Activated gamma-delta T cell treated with Interleukin-2 at 50 U/mL for 16 hours (primary cell): ENCODE measurements at regions not wholly inside any gene's neighbourhood (a gene's known extent, or its start where the extent isn't known, plus 50 kb on each side); places are given as distances from the start of the nearest gene placed in this dataset.

Source experiments
- DNase-seq: peaks from one replicate; pipeline ENCODE4 v3.0.0-alpha.2; 2020

DNA sequence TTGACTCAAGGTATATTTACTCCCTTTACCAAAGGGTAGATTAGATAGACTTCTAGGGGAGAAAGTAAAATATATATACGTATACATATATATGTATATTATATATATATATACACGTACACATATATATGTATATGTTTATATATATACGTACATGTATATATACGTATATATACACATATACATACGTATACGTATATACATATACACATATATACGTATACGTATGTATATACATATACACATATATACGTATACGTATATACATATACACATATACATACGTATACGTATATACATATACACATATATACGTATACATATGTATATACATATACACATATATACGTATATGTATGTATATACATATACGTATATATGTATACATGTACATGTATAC, 430.5 kb upstream of the ANO3 start:
- no peak for DNase-seq

GRCh38 chr11:25902476-25902875, 429.5 kb upstream of the ANO3 start:
- no peak for DNase-seq

DNA sequence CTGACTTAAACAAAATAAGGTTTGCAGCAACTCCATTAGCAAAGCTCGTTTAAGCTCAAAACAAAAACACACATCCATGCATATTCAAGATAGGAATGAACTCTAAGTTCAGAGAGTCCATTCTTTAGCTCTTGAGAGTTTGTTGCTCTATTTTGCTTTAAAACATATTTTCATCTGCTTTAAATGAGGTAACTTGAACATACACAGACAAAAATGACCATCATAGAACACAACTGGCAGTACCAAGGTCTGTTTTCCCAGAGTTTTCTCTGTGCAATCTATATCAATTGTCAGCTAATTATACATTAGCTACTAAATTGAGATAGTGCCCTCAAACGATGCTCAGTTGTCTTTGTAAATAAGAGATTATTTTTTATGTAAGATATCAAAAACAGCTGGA, 423.2 kb upstream of the ANO3 start:
- DNase-seq = no peak

DNA sequence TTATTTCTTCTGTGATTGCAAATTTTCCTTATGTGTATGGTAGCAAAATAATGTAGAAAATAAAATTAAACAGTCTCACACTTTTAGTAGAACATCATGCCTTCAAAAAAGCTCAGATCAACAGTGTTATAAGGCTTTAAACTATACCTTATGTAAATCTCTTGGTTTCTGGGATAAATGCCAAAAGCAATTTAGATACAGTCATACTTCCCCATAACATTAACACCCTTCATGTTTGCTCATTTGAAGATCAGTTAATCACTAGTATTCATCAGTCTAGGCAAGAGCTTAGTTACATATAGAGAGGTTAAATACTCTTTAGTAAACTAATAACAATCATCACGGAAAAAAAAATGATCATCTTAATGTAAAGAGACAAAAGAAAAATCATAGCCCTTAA, 421.8 kb upstream of the ANO3 start:
- DNase-seq = no peak

DNA sequence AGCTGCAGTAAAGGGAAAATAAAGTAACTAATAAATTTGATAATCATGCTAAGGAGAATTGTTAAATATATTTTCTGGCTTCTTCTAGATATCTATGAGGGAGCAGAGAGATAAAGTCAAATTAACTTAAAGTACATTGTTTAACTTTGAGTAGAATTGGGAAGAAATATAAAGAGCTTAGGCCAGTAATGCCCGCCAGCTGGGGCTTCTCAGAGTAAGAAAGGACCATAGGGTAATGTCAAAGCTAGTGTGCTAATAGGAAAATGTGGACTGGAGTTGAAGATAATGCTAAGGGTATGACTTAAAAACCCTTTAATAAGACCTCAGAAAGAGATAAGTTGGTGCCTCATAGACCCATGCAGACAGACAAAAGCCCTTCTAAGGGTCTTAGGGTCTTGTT, 411.6 kb upstream of the ANO3 start:
- DNase-seq = no peak

- DNase-seq = no peak
Observed at GRCh38 chr11:25924586-25924985, 407.3 kb upstream of the ANO3 start.

DNA sequence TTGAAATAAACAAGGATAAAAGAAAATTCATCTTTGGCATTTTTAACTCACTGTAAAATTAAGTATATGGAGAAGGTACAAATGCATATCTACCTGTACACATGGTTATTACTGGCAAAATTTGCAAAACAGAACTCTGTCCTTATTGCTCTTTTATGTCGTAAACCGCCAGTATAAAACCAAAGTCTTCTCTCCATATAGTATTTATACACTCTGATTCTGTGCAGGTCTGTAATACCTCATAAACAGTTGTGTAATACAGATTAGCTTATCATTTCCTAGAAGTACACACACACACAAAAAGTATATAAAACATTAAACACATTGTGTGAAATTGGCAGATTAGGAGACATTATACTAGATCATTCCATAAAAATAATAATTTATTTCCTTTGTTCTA, 406.6 kb upstream of the ANO3 start:
- no peak for DNase-seq

DNA sequence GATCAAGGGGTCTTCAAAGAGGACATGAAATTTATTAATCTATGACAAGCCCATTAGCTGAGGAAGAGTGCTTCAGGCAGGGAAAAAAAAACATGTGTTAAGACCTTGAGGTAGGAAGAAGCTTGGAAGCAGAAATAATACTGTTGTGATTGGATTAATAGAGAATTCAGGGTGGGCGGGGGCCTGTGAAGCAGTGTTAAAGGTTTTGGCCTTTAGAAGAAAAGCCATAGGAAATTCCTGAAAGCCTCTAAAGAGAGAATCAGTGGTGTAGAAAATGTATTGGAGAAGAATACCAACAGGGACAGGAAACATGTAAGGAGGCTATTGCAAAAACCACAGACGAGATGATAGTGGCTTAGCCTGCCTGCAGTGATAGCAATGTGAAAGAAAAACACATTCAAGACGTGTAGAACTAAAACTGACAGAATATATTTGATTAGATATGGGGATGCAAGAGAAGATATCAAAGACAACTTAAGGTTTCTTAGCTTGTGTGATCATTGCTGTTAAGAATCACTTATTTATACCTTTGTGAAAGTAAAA, 404.4 kb upstream of the ANO3 start:
- DNase-seq = no peak

DNA sequence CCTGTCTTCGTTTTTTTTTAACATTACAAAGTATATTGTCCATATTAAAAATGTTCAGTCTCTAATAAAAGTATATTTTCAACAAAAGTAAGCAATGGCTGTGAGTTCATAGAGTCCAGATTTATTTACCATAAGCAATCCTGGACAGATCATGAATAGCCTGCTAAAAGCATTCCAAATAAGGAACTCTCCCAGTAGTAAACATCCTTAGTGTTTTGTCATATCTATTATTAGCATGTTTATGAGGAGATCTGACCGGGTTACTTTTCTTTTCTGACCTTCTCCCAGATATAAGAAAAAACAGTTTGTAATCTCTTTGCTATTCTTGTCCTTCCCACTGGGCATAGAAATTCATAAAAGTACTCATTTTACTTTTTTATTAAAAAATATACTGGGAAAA, 403.9 kb upstream of the ANO3 start:
- DNase-seq = no peak

GRCh38 chr11:25938952-25939351, 393.0 kb upstream of the ANO3 start:
- no peak for DNase-seq

- DNase-seq = no peak
Observed at GRCh38 chr11:25939691-25940090, 392.2 kb upstream of the ANO3 start.

DNA sequence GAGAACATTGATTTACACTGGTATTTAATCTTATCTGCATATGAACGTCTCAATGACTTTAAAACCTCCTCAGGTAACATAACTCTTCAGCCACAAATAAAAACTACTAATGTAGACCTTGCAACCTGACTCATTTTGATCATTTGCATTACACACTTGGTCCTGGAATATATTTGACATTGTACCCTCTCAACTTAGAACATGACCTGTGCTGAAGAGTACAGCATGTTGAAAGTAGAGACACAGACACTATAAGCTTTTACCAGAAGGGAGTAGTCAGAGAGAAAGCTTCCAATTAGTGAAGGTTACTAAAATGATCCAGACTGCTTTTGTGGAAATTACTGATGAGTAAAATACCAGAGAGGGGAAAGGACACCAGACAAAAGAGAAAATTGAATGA, 390.6 kb upstream of the ANO3 start:
- no peak for DNase-seq

DNA sequence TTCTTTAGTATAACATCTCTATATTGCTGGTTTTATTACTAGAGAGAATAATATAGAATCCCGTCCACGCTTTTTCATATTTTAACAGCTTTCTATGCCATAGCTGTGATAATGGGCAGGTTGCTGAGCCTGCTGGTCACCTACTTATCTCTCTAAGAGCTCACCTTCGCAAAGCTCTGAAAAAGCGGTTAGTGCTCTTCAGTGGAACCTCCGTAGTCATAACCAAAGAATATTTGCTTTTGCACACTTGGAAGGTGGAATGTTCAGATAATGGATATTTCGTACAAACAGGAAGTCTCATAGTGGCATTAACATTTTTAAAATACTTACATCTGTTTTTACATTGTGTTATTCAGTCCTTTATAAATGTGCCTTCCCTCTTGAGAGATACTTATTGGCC, 388.9 kb upstream of the ANO3 start:
- DNase-seq = no peak

DNA sequence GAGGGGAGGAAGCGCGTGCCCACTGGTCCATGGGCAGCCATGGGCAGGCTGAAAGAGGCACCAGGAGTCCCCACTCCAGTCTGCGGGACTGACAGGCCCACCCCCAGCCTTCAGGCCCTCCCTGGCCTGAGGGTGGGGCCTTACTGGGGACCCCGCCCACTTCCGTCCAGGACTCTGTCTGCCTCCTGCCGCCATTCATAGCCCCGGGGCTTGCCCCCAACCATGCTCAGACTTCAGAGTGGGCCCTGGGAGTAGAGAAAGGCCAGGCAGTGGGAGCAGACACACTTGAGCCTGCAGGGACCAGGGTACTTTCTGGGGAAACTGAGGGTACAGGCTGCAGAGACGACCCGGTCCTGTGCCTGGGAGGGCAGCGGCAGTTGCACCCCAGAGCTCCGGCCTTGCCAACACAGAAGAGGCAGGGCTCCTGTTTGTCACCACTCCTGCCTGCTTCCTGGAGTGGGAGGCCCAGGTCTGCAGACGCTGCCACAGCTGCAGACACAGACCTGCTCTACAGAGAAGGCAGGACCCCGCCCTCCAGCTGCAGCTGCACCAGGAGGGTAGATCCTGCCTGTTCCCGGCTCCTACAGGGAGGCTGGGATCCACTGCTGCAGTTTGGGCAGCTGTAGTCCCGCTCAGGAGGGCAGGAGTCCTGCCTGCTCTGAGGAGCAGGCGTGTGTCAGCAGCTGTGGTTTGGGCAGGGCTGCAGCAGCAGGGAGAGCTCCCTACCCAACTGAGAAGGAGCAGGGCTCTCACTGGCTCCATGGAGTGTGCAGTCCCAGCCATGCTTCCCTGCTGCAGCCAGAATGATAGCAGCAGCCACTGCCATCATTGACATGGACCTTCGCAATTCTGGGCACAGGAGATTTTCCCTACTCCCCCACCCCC, 387.9 kb upstream of the ANO3 start:
- DNase-seq = no peak

GRCh38 chr11:25949918-25950317, 382.0 kb upstream of the ANO3 start:
- no peak for DNase-seq

DNA sequence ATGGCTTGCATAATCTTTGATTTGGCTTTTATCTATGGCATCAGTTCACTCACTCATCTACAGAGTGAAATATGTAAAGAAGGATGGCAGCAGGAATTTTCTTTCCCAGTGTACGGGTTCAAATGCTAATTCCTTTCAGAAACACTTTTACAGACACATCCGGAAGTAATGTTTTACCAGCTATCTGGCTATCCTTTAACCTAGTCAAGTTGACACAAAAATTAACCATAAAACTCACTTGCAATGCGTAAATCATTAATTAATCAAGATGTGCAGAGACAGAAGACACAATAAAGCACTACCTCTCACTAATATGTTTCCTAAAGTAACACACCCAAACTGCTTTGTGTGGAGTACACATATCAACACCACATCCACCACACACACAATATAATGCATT, 378.9 kb upstream of the ANO3 start:
- no peak for DNase-seq

- DNase-seq = no peak
Observed at GRCh38 chr11:25958045-25958444, 373.9 kb upstream of the ANO3 start.

DNA sequence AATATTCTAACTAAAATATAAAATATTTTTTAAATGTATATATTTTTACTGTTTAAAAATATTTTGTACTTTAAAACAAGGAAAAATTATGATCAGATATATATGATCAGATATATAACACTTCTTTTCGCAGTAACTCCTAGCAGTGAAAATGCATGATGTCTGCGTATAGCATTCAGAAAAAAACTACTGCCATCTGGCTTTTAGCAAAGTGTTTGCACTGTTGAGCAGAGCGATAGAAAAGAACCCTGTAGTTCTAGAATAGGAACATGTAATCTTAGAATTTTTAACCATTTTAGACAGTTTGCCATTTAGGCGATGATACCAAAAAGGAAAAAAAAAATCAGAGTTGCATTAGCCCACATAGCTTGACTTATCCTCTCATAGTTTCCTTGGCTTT, 370.4 kb upstream of the ANO3 start:
- no peak for DNase-seq

- no peak for DNase-seq
Observed at GRCh38 chr11:25970726-25971508, 361.0 kb upstream of the ANO3 start.

DNA sequence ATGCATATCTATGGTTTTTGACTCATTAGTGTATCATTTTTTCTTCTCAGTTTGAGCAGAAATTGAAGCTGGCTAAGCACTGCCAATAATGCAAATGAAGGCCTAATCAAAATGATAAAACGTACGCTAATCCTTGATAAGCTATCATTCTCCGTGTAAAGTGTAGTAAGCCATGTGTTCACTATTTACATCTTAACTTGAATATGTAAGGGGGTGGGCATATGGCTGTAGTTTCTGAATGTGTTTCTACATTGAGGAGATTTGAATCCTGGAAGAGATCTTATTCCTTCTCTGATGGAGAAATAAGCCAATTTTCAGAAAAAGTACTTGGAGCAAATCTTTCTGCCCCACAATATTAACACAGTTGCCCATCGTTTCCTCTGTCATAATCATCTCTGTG, 351.8 kb upstream of the ANO3 start:
- DNase-seq = no peak

DNA sequence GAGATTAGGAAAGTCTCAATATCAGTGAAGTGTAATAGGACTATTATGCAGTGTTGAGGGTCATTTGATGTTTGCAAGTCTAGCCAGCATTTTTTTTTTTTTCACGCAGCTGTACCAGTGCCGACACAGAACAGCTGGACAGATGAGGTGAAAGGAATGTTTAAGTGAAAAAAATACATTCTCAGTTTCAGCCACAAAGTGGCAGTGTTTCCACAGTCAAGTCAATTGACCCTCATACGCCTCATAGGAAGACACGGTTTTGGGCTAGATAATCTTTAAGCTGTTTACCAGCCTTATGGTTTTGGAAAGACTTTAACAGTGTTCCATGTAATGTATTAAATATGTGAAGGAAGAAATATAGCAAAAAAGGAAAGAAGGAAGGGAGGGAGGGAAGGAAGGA, 349.9 kb upstream of the ANO3 start:
- DNase-seq = no peak

GRCh38 chr11:25983280-25983679, 348.6 kb upstream of the ANO3 start:
- DNase-seq = no peak

GRCh38 chr11:25988178-25988577, 343.8 kb upstream of the ANO3 start:
- no peak for DNase-seq

DNA sequence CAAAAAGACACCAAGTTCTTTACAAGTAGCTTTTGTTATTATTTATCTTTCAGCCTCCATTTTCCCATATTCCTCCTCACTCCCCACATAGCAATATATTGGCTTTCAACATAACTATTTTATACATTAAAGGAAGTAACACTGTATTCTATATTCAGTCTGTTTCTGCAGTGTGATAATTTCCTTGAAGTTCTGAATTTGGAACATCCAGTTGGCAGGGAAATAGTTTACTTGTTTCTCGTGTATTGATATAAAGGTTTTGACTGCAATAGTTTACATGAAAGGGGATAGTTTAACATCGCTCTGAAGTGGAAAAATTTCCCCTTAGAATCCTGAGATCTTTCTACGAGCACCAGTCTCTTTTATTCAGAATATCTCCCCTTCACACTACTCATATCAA, 341.5 kb upstream of the ANO3 start:
- DNase-seq = no peak
